ENCODE measurements at regions not wholly inside any gene's neighbourhood (a gene's known extent, or its start where the extent isn't known, plus 50 kb on each side); places are given as distances from the start of the nearest gene placed in this dataset.

GRCh38 chr1:217373761-217374701 lies 256.9 kb downstream of the GPATCH2 start:
- H3K36me3 ChIP-seq (replicated peaks), result no peaks in the 10 kb centered on the region
- in situ Hi-C loops (cut with HindIII; ENCODE audit: low pct_ligation_motif_present, low sequenced_read_pairs), result no loop called here
- no peak for TF ChIP-seq CTCF (IDR thresholded peaks at IDR 0.05; ENCODE audit: low read depth, low read length, missing control alignments)

GRCh38 chr1:217372049-217372970 lies 258.6 kb downstream of the GPATCH2 start:
- H3K27ac ChIP-seq, result no peak overlapping the region
- in situ Hi-C loops (cut with HindIII; ENCODE audit: low pct_ligation_motif_present, low sequenced_read_pairs), result no loop called here
- H3K4me3 ChIP-seq (ENCODE audit: low read depth, low read length), result no peak overlapping the region
- no peak for TF ChIP-seq CTCF (IDR thresholded peaks at IDR 0.05; ENCODE audit: low read depth, low read length, missing control alignments)
- no peak for DNase-seq
- H3K27me3 ChIP-seq (replicated peaks), result no peaks in the 10 kb centered on the region
- no peaks in the 10 kb centered on the region for H3K36me3 ChIP-seq (replicated peaks)

More at GRCh38 chr1:217373761-217374701, 256.9 kb downstream of the GPATCH2 start:
- no peaks in the 10 kb centered on the region for H3K27me3 ChIP-seq (replicated peaks)
- H3K4me3 ChIP-seq (ENCODE audit: low read depth, low read length), result no peak overlapping the region
- DNase-seq, result no peak
- no peak overlapping the region for H3K27ac ChIP-seq

- H3K27me3 ChIP-seq (replicated peaks), result no peaks in the 10 kb centered on the region
- H3K36me3 ChIP-seq (replicated peaks), result no peaks in the 10 kb centered on the region
- in situ Hi-C loops (cut with HindIII; ENCODE audit: low pct_ligation_motif_present, low sequenced_read_pairs), result no loop called here
- no peak overlapping the region for H3K4me3 ChIP-seq (ENCODE audit: low read depth, low read length)
- TF ChIP-seq CTCF (IDR thresholded peaks at IDR 0.05; ENCODE audit: low read depth, low read length, missing control alignments), result no peak
- no peak overlapping the region for H3K27ac ChIP-seq
- DNase-seq, result no peak
Measured at GRCh38 chr1:217370757-217371156, 260.1 kb downstream of the GPATCH2 start.

- Histone ChIP-seq H3K36me3 (replicated peaks) (no peaks in the 10 kb centered on the region), H3K4me3 (ENCODE audit: low read depth, low read length) (no peak overlapping the region), H3K27ac (no peak overlapping the region), H3K27me3 (replicated peaks) (no peaks in the 10 kb centered on the region)
- in situ Hi-C loops (cut with HindIII; ENCODE audit: low pct_ligation_motif_present, low sequenced_read_pairs), result no loop called here
- TF ChIP-seq CTCF (IDR thresholded peaks at IDR 0.05; ENCODE audit: low read depth, low read length, missing control alignments), result no peak
- no peak for DNase-seq
Measured at GRCh38 chr1:217369996-217370551, 260.8 kb downstream of the GPATCH2 start.

GRCh38 chr1:217369271-217369981 lies 261.5 kb downstream of the GPATCH2 start:
- in situ Hi-C loops (cut with HindIII; ENCODE audit: low pct_ligation_motif_present, low sequenced_read_pairs), result no loop called here
- no peak overlapping the region for H3K4me3 ChIP-seq (ENCODE audit: low read depth, low read length)
- TF ChIP-seq CTCF (IDR thresholded peaks at IDR 0.05; ENCODE audit: low read depth, low read length, missing control alignments), result no peak
- no peak overlapping the region for H3K27ac ChIP-seq
- DNase-seq, result no peak
- H3K36me3 ChIP-seq (replicated peaks), result no peaks in the 10 kb centered on the region
- no peaks in the 10 kb centered on the region for H3K27me3 ChIP-seq (replicated peaks)
